GM21390 (cell line): ENCODE measurements at regions not wholly inside any gene's neighbourhood (a gene's known extent, or its start where the extent isn't known, plus 50 kb on each side); places are given as distances from the start of the nearest gene placed in this dataset.

ENCODE experiments used
- ATAC-seq: cut with Tn5 transposase; IDR thresholded peaks from one replicate; pipeline ENCODE4 v1.9.1; 2021; ENCODE audit not compliant: unreplicated experiment

DNA sequence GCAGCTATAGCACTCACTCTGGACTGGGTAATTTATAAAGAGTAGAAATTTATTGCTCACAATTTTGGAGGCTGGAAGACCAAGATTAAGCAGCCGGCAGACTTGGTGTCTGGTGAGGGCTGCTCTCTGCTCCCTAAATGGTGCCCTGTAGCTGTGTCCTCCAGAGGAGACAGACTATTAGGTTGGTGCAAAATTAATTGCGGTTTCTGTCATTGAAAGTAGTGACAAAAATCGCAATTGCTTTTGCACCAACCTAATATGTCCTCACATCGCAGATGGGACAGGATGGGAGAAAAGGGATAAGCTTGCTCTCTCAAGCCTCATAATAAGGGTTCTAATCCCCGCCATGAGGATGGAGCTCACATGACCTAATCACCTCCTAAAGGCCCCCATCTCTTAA lies 258.1 kb upstream of the VCX3A start:
- no peak for ATAC-seq

- ATAC-seq: no peak
Observed at GRCh38 chrX:6783912-6784311, 249.0 kb upstream of the VCX3A start.

- ATAC-seq: no peak
Observed at GRCh38 chrX:6782831-6783230, 247.9 kb upstream of the VCX3A start.

DNA sequence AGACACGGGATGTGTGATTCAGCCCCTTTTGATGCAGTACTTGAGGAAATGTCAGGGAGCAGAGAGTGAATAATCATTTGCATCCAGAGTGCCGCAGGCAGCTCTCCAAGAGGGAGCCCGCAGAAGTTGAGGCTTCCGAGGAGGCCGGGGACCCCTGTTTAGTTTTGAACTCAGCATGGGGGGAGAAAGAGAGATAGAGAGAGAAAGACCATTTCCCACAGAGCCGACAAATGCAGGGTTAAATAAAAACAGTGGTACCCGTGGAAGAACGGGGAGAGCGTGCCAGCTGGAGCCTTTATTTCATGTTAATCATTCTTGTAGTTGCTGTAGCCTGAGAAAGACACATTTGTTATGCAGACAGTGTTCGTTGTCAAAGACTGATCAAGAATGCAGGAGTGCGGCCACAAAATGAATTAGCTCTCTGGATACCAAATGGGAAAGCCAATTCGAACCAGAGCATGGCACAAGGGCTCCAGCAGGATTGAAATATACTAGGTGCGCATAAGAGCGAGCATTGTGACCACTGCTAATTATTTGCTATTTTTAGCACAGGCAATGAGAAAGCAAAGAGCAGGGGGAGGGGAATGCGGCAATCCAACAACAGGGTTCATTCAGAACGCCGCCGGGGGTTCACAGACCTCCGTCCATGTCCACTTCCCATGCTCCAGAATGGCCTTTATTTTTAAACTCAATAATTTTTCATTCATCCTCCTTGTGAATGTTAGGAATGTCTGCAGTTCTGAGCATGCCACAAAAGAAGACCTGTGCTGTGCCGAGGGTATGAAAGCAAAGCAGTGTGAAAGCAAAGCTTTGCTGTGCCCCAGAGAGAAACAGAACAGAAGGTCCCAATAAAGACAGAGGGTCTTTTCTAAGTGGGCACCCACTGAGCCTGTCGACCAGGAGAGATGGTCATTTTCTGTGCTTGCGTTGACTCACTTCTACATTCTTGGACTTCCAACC lies 243.9 kb upstream of the VCX3A start:
- ATAC-seq: no peak

- ATAC-seq: peak; percentile 70
Observed at GRCh38 chrX:6777238-6778002, 242.5 kb upstream of the VCX3A start.

GRCh38 chrX:6770936-6771335 lies 236.0 kb upstream of the VCX3A start:
- ATAC-seq: no peak

DNA sequence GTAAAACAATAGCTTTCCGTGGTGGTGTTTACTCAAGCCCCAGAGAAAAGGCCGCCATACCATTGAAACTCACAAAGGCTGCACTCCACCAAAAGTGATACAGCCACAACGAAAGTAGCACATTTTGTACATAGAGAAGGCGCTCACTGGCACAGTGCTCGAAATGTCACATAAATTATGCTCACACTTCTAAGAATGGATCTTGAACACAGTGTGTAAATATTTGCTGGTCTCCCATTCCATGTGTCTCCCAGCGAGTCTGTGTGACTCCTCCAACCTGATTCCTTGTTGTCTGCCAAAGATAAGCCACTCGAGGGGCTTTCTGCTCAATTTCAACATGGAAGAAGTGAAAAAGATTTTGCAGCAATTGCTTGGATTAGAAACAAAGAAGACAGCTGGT lies 234.0 kb upstream of the VCX3A start:
- ATAC-seq: no peak

DNA sequence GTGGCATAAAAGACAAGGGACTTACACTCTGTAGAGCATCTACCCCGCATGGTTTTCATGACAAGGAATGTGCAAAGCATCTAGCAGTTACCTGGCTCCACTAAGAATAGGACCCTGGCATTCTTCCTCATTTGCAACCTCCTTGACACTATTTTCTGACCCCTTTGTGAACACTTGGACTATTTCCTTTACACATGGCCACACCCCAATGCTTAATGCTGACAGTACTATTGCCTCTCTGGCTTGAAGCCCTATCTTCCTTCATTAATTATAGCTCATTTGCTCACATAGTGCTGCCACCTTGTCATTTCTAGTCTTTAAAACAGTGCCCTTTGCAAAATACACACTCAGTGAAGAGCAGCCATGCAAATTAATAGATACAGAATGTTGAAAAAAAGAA lies 226.3 kb upstream of the VCX3A start:
- no peak for ATAC-seq

DNA sequence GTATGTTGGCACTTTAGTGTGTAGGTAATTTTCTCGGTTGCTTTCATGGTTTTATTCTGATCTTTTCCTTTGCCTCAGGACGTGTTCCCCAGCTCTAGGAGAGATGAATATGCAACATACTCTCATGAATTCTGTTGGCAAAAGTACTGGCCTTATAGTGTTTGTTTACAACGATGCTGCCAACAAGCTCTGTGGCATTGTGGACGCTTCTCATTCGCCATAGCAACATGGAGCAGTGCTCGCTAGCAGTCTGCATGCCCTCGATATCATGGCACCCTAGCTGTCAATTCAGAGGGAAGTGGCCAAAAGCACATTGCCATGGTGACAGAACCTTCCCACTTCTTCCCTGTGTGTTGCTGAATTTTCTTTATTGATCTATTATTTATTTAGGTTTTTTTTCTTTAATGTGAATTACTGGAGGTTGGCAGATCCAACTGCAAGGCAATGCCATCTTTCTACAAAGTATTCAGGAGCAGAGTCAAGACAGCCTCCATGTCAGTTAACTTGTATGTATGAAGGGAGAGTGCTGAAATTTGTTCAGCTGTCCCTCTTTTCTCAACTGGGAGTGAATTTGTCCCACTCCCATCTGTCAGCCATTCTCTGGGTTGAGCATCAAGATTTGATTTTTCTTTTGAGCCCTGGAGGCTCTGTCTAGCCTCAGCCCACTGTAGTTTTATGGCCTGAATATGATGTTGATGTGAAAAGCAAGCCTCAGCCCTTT lies 224.9 kb upstream of the VCX3A start:
- ATAC-seq: no peak

DNA sequence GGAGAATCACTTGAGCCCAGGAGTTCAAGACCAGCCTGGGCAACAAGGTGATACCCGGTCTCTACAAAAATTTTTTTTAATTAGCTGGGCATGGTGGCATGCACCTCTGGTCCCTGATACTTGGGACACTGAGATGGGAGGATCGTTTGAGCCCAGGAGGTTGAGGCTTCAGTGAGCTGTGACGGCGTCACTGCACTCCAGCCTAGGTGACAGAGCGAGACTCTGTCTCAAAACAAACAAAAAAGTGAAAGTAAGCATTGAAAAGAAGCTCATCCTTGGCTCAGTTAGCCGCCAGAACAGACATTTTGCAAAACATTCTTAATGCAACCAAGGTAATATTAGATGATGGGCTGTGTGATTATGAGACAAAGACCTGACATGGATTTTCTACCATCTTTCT lies 223.3 kb upstream of the VCX3A start:
- ATAC-seq: no peak

DNA sequence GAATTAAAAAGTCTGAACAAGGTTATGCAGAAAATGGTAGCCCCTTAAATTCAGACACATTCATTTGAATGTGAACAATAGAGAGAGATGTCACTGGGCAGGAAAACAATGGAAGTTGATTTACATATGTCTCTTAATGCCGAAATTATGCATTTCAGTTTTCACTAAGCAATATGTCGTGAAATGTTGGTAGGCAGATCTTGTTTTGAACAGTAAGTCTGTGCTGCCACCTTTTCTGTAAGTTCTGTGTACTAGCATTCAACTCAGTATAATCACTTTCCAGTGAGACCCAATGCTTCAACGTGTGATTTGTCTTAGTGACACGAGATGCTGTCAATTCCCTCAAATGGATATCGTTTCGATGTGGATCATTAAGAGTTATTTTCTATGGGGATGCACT lies 222.7 kb upstream of the VCX3A start:
- no peak for ATAC-seq

DNA sequence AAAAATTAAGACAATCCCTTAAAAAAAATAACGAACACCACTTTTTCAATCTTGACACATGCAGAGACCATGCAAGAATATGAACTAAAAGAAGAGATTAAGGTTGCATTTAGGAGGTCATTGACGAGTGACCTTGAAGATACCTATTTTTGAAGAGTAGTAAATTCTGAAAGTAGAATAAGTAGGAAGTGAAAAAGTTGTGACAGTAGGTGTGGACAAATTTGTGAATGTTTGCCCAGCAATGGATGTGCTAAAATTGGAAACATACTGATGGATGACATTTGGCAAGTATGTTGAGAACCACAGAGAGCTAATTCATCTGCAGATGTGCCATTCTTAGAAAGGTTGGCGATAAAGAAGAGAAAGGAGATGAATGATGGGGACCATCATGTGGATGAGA lies 213.7 kb upstream of the VCX3A start:
- ATAC-seq: no peak

DNA sequence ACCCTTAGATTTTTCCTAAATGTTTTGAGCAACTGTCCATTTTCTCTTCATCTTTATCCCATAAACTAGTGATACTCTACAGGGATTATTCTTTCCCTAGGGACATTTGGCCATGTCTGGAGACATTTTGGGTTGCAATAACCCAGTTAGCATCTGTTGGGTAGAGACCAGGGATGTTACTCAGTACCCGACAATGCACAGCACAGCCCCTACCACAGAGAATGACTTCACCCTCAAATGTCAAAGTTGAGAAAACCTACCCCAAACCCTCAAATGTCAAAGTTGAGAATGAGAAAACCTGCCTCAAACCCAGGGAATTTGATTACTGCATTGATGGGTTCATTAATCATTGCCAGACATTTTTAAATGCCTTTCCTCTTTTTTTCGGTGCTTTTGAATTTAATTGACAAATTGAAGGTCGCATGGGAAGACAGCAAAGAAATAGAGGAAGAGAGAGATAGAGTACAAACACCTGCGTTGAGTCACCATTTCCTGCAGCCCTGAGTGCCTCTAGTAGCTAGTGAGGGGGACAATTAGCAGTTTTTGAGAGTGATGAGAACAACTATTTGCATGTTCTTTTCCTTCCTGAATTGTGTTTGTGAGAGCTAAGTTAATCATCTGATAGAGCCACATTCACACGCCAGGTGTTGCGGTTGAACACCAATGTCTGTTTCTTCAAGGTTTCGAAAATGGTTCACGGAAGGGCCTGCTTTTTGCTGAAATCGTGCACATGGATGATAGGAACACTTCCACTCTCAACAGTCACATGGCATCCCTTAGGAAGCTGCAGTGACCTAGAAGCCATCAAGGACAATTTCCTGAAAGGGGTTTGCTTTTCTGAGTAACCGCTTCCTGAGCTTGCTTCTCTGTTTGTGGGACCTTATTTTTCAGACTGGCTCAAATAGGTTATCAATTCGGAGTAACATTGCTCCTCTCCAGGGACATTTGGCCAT lies 203.9 kb upstream of the VCX3A start:
- ATAC-seq: peak; percentile 96

DNA sequence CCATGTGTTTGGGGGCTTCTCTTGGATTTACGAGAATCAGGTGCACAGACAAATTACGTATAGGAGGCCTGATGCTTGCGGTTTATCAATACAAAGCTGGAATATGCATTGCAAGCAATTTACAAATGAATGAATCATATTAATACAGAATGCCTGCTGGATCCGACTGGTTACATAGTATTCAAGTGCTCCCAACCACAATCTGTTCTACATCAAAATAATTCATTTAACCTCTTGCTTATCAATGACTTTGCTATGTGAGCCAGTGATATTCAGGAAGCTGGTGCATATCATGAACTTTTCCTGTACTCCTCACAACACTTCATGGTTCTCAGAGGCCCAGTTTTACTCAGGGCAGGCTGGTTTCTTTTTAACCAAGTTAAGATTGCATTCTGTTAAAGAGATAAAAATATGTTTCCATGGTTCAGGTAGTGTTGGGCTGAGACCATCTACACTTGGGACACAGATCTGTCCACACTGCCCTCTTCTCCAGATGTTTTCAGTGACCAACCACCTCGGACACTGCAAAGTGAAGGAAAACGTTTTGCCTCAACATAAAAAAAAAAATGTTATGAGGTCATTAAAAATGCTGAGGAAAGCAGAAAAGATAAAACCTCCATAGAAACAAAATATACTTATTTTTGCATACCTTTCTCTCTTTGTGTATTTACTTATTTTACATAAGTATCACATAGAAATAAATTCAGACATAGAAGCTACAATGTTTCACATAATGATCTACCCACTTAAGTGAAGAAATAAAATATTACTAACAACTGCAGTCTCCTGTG lies 200.1 kb upstream of the VCX3A start:
- no peak for ATAC-seq

DNA sequence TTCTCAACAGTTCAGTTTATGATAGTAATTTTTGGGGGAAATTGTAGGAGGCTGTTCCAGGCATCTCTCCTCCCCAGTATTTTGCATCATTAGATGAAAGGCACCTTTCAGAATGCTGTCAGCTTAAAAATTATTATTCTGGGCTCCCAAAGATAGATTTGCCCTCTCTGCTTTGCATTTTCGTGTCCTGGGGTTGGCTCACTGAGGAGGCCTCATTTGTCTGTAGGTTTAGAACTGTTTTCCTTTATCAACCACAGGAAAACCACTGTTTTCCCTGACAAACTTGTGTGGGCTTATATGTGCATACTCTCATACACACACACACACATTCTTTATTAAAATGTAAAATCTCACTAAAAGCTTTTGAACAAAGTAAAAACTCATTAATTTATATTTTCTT lies 197.2 kb upstream of the VCX3A start:
- peak; percentile 71 for ATAC-seq

- no peak for ATAC-seq
Observed at GRCh38 chrX:6729626-6730025, 194.7 kb upstream of the VCX3A start.

DNA sequence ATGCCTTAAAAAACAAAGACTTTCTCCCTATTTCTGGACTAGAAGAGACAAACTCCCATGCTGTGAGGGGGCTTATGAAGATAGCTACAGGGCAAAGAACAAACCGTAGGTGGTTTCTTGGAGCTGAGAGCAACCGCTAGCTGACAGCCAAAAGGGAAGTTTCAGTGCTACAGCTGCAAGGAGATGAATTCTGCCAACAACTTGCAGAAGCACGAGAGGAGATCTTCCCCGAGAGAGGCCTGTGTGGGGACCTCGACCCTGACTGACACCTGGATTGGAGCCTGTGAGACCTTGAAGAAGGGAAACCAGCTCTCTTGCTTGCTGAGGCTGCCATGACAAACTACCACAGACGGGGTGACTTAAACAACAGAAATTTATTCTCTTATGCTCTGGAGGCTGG lies 183.8 kb upstream of the VCX3A start:
- ATAC-seq: no peak

DNA sequence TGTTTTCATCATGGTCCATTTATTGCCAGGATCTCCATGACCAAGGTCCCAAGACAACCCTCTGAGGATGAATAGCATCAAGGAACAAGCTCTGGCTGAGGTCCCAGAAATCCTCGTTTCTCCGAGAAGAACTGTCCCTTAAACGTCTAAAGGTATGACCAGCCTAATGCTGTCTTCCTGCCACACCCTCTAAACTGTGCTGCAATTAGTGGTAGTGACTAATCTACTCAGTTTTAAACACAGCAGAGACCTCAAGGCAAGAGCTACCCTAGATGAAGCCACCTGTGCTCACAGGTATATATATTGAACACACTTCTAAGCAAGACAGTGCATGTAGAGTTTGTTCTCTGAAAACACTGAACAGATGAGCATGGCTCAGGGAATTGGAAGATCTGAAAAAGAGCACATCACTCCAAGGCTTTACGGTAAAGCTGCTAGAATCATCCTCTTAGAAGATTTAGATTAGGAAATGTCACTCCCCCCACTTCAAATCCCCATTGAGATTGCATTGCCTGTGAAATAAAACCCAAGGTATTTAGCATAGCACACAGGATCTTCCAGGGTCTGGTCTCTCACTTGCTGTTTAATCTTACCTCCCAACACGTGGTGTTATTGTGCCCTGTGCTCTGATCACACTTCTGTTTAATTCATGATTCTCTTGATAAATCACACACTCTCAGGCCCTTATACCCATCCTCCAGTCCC lies 173.9 kb upstream of the VCX3A start:
- ATAC-seq: no peak

DNA sequence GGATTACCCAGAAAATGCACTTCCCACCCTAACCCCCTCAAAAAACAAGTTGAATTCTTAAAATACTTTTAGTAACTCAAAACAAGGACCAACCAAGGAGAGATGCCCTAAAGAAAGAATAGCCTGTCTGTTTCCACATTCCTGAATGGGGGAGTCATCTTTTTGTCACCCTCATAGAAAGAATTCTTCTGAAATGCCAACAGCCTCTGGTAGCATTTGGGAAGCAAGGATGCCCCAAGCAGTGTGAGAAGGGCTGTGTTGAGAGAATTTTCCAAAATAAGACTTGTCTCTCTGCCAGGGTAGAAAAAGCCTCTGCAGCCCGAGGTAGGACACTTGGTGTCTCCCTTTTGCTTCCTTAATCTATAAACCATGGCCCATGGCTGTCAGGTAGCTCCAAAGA lies 173.1 kb upstream of the VCX3A start:
- no peak for ATAC-seq
